ENCODE measurements at regions not wholly inside any gene's neighbourhood (a gene's known extent, or its start where the extent isn't known, plus 50 kb on each side); places are given as distances from the start of the nearest gene placed in this dataset.

- WGBS, result 65% methylated on average over 4 of the region's 4 CpGs
- Histone ChIP-seq H3K9me3 (no peaks in the 10 kb centered on the region), H3K4me1 (peaks cover 0 to 4% (median 0%) of the 10 kb centered on the region in 4 donors), H3K4me3 (no peak overlapping the region), H3K27ac (replicated peaks in 1 of 4) (no peak overlapping the region), H3K36me3 (no peaks in the 10 kb centered on the region), H3K27me3 (no peaks in the 10 kb centered on the region)
- TF ChIP-seq POLR2AphosphoS5 (IDR thresholded peaks at IDR 0.05), result no peak
- no peak for TF ChIP-seq EP300 (IDR thresholded peaks at IDR 0.05)
- TF ChIP-seq CTCF (IDR thresholded peaks at IDR 0.05), result no peak
- no peak for TF ChIP-seq POLR2A (IDR thresholded peaks at IDR 0.05; ENCODE audit: low read depth)
- DNase-seq (ENCODE audit: extremely low spot score), result no peak
- intact Hi-C loops (cut with DNase I), result no loop called here
Observed at GRCh38 chr5:158084292-158084691, 225.3 kb upstream of the CLINT1 start.

- TF ChIP-seq EP300 (IDR thresholded peaks at IDR 0.05), result no peak
- TF ChIP-seq POLR2A (IDR thresholded peaks at IDR 0.05; ENCODE audit: low read depth), result no peak
- TF ChIP-seq CTCF (IDR thresholded peaks at IDR 0.05), result no peak
- no peak for TF ChIP-seq POLR2AphosphoS5 (IDR thresholded peaks at IDR 0.05)
- Histone ChIP-seq H3K4me3 (no peak overlapping the region), H3K4me1 (peaks cover 0 to 4% (median 0%) of the 10 kb centered on the region in 4 donors), H3K27ac (replicated peaks in 1 of 4) (no peak overlapping the region), H3K9me3 (no peaks in the 10 kb centered on the region), H3K27me3 (no peaks in the 10 kb centered on the region), H3K36me3 (no peaks in the 10 kb centered on the region)
- 88% methylated on average over 2 of the region's 2 CpGs for WGBS
- DNase-seq (ENCODE audit: extremely low spot score), result no peak
- intact Hi-C loops (cut with DNase I), result no loop called here
Observed at GRCh38 chr5:158082696-158083287, 223.8 kb upstream of the CLINT1 start.

- Histone ChIP-seq H3K36me3 (no peaks in the 10 kb centered on the region), H3K27ac (replicated peaks in 1 of 4) (no peak overlapping the region), H3K9me3 (no peaks in the 10 kb centered on the region), H3K4me1 (peaks cover 0 to 8% (median 6%) of the 10 kb centered on the region in 4 donors), H3K4me3 (no peak overlapping the region), H3K27me3 (no peaks in the 10 kb centered on the region)
- no peak for DNase-seq (ENCODE audit: extremely low spot score)
- intact Hi-C loops (cut with DNase I), result no loop called here
- TF ChIP-seq CTCF (IDR thresholded peaks at IDR 0.05) (no peak), POLR2A (IDR thresholded peaks at IDR 0.05; ENCODE audit: low read depth) (no peak), POLR2AphosphoS5 (IDR thresholded peaks at IDR 0.05) (no peak), EP300 (IDR thresholded peaks at IDR 0.05) (no peak)
- WGBS, result 83% methylated on average over 1 of the region's 1 CpG
Observed at GRCh38 chr5:158080112-158080511, 221.2 kb upstream of the CLINT1 start.

- Histone ChIP-seq H3K36me3 (no peaks in the 10 kb centered on the region), H3K4me3 (no peak overlapping the region), H3K27ac (replicated peaks in 1 of 4) (no peak overlapping the region), H3K4me1 (peaks cover 0 to 11% (median 6%) of the 10 kb centered on the region in 4 donors), H3K27me3 (no peaks in the 10 kb centered on the region), H3K9me3 (no peaks in the 10 kb centered on the region)
- intact Hi-C loops (cut with DNase I), result loop anchor here (5.0 kb wide), 2 partner anchors 1028 to 1053 kb away; no protein-coding TSS in a partner anchor
- WGBS, result 95% methylated on average over 5 of the region's 5 CpGs
- DNase-seq (ENCODE audit: extremely low spot score), result no peak
- TF ChIP-seq EP300 (IDR thresholded peaks at IDR 0.05) (no peak), CTCF (IDR thresholded peaks at IDR 0.05) (no peak), POLR2A (IDR thresholded peaks at IDR 0.05; ENCODE audit: low read depth) (no peak), POLR2AphosphoS5 (IDR thresholded peaks at IDR 0.05) (no peak)
Observed at GRCh38 chr5:158079097-158079496, 220.2 kb upstream of the CLINT1 start.

Data from esophagus muscularis mucosa (tissue), 4 donors.